ENCODE measurements at regions not wholly inside any gene's neighbourhood (a gene's known extent, or its start where the extent isn't known, plus 50 kb on each side); places are given as distances from the start of the nearest gene placed in this dataset.
"Not testable (repeated sequence)": the region's sequence is repeated elsewhere in the genome, so short reads cannot be mapped to it uniquely, and the experiment has no call there.

DNA sequence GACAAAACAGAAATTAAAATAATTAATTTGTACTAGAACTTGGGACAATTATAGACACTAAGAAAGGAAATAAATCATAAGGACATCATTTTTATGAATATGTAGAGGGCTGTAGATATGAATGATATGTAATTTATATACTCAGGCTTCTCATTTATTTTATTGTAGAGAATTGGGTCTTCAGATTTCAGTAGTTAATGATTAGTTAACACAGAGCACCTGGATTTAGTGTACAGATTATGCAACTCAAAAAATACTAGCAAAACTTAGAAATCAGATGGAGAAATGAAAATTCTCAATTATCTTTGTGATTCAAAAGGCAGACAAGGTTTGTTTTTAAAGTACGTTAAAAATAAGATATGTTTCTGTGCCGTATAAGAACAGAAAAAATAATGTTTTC is 1311.7 kb upstream of the SLC39A10 start:
- DNase-seq (ENCODE audit: low spot score) (no peak), ATAC-seq (peak; percentile 65)

GRCh38 chr2:194343167-194343566 is 1313.9 kb upstream of the SLC39A10 start:
- no peak for ATAC-seq

DNA sequence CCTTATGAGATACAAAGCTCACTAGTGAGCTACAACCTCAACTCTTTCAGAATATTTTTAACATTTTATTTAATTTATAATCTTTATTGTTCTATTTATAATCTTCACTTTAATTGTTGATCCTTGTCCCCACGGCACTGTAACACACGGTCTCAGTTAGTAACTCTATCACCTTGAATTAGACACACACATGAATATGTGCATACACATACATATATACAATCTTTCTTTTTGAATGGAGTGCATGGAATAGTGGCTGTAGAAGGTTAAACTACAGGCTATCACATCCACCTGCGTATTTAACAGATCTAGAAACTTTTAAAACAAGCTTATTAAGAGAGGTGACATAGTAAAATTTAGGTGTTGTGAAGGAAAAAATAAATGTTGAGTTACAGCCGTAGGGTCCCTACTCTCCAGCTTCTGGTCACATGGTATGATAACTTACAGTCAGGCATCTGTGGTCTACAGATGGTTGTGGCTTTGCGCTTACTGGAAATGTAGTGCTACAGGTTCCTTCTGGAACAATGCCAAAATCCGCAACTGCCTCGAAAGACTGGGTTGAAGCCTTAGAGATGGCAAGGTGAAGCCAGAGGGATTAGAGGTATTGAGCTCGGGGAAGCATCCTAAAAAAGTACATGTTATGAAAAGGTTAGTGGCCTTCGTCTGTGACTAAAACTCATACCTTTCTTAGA is 1324.1 kb upstream of the SLC39A10 start:
- DNase-seq (ENCODE audit: low spot score) (no peak), ATAC-seq (no peak)

More at GRCh38 chr2:194343167-194343566, 1313.9 kb upstream of the SLC39A10 start:
- DNase-seq (ENCODE audit: low spot score), result no peak

- DNase-seq (ENCODE audit: low spot score), result no peak
- ATAC-seq, result no peak
Observed at GRCh38 chr2:194328456-194328855, 1328.6 kb upstream of the SLC39A10 start.

- DNase-seq (ENCODE audit: low spot score) (no peak), ATAC-seq (no peak)
Observed at GRCh38 chr2:194327196-194327888, 1329.7 kb upstream of the SLC39A10 start.

DNA sequence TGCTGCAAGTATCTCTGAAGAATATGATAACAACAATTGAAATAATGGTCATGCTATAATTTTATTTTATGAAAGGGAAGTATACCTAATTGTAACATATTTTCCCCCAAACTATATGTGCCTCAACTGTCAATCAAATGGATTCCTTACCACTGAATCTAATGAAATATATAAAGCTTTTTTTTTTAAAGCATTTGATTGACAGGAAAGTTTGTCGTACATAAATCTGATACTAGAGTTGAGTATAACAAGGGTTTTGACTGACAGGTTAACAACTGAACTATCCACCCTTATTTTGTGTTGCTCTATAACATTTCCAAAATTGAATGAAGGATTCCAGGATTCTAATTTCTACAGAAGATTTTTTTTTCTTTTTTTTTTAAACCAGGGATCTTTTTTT is 1333.3 kb upstream of the SLC39A10 start:
- ATAC-seq, result no peak
- DNase-seq (ENCODE audit: low spot score), result no peak

DNA sequence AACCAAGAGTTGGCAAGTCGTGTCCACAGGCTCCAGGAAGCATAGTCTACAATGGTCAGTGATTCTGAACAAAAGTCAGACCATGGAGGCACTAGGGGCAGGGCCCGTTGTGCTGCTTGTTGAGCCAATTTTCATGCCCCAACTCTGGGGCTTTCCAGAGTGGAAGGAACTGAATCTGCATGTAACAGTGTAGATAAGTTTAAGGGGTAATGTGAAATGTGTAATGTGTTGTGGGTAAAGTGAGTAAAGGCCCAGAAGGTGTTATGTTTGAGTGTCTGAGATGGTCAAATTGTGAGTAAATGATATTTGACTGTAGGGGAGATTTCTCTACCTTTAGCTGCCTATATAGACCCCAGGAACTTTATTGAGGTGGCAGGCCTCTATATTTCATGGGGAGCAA is 1336.5 kb upstream of the SLC39A10 start:
- no peak for ATAC-seq

DNA sequence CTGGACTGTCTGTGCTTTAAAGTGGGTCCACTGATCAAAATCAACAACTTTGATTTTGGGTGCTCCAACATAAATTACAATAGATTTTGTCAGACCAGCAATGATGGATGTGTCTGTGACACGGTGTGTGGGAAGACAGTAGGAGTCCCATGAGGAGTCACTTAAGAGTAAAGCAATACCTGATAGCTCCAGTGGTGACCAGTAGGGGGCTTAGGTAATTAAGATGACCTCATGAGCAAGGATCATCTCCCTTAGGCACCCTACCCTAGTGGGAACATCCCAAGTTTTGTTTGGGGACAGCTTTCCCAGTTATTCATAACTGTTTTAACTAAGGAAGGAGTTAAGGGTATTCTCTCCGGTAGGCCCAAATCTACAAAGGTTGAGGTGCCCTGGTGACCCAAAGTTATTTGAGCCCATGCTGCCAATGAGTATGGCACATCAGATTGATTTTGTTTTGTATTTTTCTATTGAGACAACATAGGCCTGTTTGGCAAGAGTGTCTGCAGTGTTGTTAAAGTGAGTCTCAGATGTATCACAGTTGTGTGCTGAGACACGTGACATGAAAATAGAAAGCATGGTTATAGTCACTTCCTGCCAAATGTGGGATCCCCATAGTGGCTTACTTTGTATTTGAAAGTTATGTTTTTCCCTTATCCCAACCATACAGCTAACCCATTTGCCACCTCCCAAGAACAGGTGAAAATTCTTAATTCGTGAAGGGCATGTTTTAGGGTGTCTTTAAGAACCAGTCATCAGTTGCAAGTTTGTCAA is 1337.6 kb upstream of the SLC39A10 start:
- ATAC-seq (peak; percentile 61), DNase-seq (ENCODE audit: low spot score) (no peak)

More for the DNA sequence above, 1336.5 kb upstream of the SLC39A10 start:
- no peak for DNase-seq (ENCODE audit: low spot score)

DNA sequence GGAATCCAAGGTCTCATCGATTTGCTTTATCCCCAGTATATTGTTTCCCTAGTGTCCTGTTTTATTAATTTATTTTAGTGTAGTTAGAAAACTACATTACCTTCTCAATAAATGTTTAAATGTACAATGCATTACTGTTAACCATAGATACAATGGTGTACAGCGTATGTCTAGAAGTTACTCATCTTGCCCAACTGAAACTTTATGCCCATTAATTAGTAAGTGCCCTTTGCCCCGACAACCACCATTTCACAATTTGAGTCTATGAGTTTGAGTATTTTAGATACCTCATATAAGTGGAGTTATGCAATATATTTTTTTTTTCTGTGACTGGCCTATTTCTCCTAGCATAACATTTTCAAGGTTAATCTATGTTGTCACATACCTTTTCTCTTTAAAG is 1343.0 kb upstream of the SLC39A10 start:
- DNase-seq (ENCODE audit: low spot score), result no peak
- ATAC-seq, result no peak

- DNase-seq (ENCODE audit: low spot score), result no peak
Observed at GRCh38 chr2:194304191-194304590, 1352.8 kb upstream of the SLC39A10 start.

DNA sequence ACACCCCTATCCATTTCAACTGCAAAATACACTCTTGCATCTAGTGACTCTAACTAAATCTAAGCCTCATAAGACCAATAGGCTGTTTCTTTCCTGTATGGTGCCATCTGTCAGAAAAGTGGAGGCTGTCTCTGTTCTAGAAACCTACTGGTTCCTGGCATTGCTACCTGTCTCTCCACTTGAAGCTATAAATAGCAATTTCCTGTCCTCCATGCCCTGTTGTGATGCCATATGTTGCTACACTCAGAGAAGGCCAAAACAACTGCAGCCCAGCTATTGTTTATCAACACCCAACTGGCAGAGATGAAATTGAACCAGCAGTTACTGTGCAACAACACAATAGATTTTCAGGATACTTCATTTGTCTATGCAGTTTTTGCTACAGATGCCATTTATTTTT is 1355.1 kb upstream of the SLC39A10 start:
- no peak for ATAC-seq

More at GRCh38 chr2:194304191-194304590, 1352.8 kb upstream of the SLC39A10 start:
- ATAC-seq, result no peak

GRCh38 chr2:194294156-194294555 is 1362.9 kb upstream of the SLC39A10 start:
- ATAC-seq (no peak), DNase-seq (ENCODE audit: low spot score) (no peak)

More for the DNA sequence above, 1355.1 kb upstream of the SLC39A10 start:
- DNase-seq (ENCODE audit: low spot score), result no peak

- DNase-seq (ENCODE audit: low spot score) (no peak), ATAC-seq (no peak)
Observed at GRCh38 chr2:194291104-194291503, 1365.9 kb upstream of the SLC39A10 start.

GRCh38 chr2:194289712-194290346 is 1367.2 kb upstream of the SLC39A10 start:
- ATAC-seq (no peak), DNase-seq (ENCODE audit: low spot score) (no peak)

GRCh38 chr2:194276667-194277066 is 1380.4 kb upstream of the SLC39A10 start:
- DNase-seq (ENCODE audit: low spot score); ATAC-seq: not testable (repeated sequence)

- no peak for ATAC-seq
- no peak for DNase-seq (ENCODE audit: low spot score)
Observed at GRCh38 chr2:194271293-194271961, 1385.6 kb upstream of the SLC39A10 start.

- no peak for ATAC-seq
Observed at GRCh38 chr2:194270648-194271047, 1386.4 kb upstream of the SLC39A10 start.

DNA sequence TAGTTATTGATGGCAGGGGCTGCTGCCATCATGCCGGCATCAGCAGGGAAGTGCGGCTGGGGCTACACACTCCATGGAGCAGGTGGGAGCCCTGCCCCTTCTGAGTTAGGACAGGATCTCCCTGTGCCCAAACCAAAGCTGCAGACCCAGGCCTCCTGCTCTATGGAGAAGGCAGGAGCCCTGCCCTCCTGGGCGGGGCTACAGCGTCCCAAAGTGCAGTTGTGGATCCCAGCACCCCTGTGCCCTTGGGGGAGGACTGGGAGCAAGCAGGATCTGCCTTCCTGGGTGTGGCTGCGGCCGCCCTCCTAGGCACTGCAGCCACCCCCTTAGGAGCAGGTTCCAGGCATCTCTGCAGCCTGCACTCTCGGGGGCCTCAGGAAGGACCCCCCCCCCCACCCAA is 1392.4 kb upstream of the SLC39A10 start:
- ATAC-seq (no peak), DNase-seq (ENCODE audit: low spot score) (no peak)

More at GRCh38 chr2:194270648-194271047, 1386.4 kb upstream of the SLC39A10 start:
- DNase-seq (ENCODE audit: low spot score), result no peak

GRCh38 chr2:194260185-194260584 is 1396.8 kb upstream of the SLC39A10 start:
- DNase-seq (ENCODE audit: low spot score) (no peak), ATAC-seq (no peak)

DNA sequence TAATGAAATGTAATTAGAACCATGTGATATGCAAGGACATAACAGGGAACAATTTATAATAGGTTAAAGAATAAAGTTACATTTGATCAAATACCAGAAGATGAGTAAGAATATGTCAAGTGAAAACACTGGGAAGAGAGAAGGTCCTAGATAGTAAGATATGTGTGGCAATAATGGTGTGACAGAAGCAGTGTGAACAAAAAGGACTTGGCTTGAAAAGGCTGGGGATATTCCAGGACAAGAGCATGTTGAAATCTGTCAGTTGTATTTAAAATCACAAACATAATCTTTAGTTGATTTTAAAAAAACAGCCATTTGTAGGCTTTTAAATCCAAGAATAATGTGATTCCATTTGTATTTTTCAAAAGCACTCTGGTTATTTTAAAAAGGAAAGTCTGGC is 1399.9 kb upstream of the SLC39A10 start:
- DNase-seq (ENCODE audit: low spot score) (no peak), ATAC-seq (peak; percentile 59)
